ENCODE measurements at regions not wholly inside any gene's neighbourhood (a gene's known extent, or its start where the extent isn't known, plus 50 kb on each side); places are given as distances from the start of the nearest gene placed in this dataset.

DNA sequence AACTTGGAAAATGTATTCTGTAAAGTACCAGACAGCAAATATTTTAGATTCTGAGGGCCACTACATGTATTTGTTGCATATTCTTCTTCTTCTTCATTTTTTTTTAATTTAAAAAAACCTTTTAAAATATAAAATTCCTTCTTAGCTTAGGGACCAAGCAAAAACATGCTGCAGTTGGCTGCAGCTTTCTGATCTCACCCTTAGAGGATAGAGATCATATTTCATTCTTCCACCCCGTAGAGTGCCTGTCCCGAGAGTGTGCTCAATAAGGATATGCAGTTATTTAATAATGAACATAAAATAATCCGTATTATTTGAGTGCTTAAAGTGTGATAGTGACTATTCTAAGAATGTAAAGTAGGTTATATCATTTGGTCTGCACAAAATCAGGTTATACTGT lies 204.2 kb upstream of the CD180 start:
- DNase-seq (no peak), ATAC-seq (replicated peaks) (no peak)
- no peaks in the 10 kb centered on the region for H3K36me3 Mint-ChIP-seq
- no peaks in the 10 kb centered on the region for H3K9me3 Mint-ChIP-seq
- no peak overlapping the region for H3K27ac Mint-ChIP-seq
- H3K4me1 Mint-ChIP-seq, result peaks cover 0 to 2% of the 10 kb centered on the region in 2 donors
- no peak overlapping the region for H3K4me3 Mint-ChIP-seq
- peaks cover 0 to 9% of the 10 kb centered on the region in 2 donors for H3K27me3 Mint-ChIP-seq

GRCh38 chr5:67395790-67396418 lies 199.3 kb upstream of the CD180 start:
- H3K9me3 Mint-ChIP-seq, result no peaks in the 10 kb centered on the region
- no peak overlapping the region for H3K4me3 Mint-ChIP-seq
- H3K36me3 Mint-ChIP-seq, result no peaks in the 10 kb centered on the region
- H3K4me1 Mint-ChIP-seq, result peaks cover 0 to 2% of the 10 kb centered on the region in 2 donors
- DNase-seq, result no peak
- H3K27ac Mint-ChIP-seq, result no peak overlapping the region
- no peak for ATAC-seq (replicated peaks)
- peaks cover 0 to 6% of the 10 kb centered on the region in 2 donors for H3K27me3 Mint-ChIP-seq

DNA sequence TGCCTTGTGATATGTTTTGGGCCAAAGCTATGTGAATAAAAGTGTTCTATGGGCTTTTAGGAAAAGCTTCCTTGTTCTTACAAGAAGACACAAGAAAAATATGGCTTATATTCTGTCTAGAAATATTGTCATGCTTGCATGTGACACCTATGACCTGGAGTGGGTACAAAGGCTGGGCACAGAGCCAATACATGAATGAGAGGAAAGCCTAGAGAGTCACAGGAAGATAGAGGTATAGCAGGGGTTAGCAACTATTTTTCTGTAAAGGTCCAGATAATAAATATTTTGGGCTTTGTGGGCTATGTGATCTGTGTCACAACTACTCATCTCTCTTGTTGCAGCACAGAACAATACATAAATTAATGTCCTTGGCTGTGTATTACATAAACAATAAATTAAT lies 196.6 kb upstream of the CD180 start:
- Mint-ChIP-seq H3K36me3 (no peaks in the 10 kb centered on the region), H3K27ac (no peak overlapping the region), H3K4me3 (no peak overlapping the region), H3K4me1 (no peaks in the 10 kb centered on the region), H3K27me3 (peaks cover 0 to 5% of the 10 kb centered on the region in 2 donors), H3K9me3 (no peaks in the 10 kb centered on the region)
- ATAC-seq (replicated peaks), result no peak
- no peak for DNase-seq

DNA sequence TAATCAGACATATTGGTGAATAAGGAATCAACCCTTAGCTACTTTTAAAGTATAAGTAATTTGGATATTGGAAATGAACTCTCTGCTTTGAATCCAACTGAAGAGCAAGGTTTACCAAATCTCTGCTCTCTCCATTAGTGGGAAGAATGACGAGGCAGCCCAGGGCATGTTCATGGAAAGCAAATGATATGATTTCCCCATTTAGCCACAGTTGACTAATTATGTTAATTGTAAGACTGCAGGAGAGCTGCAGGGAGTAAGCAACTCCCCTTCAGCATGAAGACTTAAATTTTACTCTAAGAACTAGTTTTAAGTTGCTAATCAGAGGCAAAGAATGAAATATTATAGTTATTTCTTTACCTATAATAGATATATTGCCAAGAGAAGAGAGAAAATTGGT lies 194.3 kb upstream of the CD180 start:
- H3K27ac Mint-ChIP-seq, result no peak overlapping the region
- H3K9me3 Mint-ChIP-seq, result no peaks in the 10 kb centered on the region
- ATAC-seq (replicated peaks) (no peak), DNase-seq (no peak)
- H3K4me3 Mint-ChIP-seq, result no peak overlapping the region
- H3K4me1 Mint-ChIP-seq, result no peaks in the 10 kb centered on the region
- H3K27me3 Mint-ChIP-seq, result no peaks in the 10 kb centered on the region
- no peaks in the 10 kb centered on the region for H3K36me3 Mint-ChIP-seq

- Mint-ChIP-seq H3K4me1 (no peaks in the 10 kb centered on the region), H3K36me3 (no peaks in the 10 kb centered on the region), H3K9me3 (no peaks in the 10 kb centered on the region), H3K4me3 (no peak overlapping the region), H3K27me3 (no peaks in the 10 kb centered on the region), H3K27ac (no peak overlapping the region)
- ATAC-seq (replicated peaks), result no peak
- no peak for DNase-seq
These were observed 186.9 kb upstream of the CD180 start for GRCh38 chr5:67383451-67383850.

DNA sequence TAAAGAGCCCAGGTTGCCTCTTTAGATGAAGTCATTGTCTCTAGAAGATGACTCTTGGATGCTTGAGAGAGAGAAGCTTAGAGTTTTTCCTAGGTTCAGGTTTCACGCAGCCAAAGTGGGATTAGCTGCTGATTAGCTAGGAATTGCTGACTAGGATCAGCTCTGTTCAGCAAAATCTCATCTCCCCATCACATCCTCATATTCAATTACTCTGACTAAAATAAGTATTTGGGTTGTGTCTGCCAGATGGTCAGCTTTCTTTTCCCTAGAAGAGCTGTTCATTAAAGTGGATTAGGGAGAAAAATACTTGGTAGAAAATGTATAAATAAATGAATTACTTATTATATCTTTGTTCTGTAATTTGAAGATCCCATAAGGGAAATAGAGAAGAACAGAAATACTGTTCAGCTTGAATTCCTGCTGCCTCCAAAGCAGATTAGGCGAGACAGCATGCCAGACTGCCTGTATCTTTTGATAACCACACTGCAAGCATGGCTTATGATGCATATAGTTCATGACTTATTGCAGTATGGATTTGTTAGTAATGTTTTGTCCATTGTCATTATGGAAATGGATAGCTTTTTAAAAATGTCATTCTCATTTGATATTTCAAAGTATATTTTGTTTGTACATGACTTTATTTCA lies 184.8 kb upstream of the CD180 start:
- no peak for ATAC-seq (replicated peaks)
- no peak for DNase-seq
- Mint-ChIP-seq H3K27ac (no peak overlapping the region), H3K27me3 (peaks cover 0 to 6% of the 10 kb centered on the region in 2 donors), H3K4me3 (no peak overlapping the region), H3K4me1 (no peaks in the 10 kb centered on the region), H3K36me3 (no peaks in the 10 kb centered on the region), H3K9me3 (no peaks in the 10 kb centered on the region)

- Mint-ChIP-seq H3K4me1 (no peaks in the 10 kb centered on the region), H3K4me3 (no peak overlapping the region), H3K36me3 (no peaks in the 10 kb centered on the region), H3K9me3 (no peaks in the 10 kb centered on the region), H3K27ac (no peak overlapping the region), H3K27me3 (peaks cover 0 to 6% of the 10 kb centered on the region in 2 donors)
- DNase-seq (no peak), ATAC-seq (replicated peaks) (no peak)
These were observed 183.8 kb upstream of the CD180 start for GRCh38 chr5:67380431-67380830.

GRCh38 chr5:67379753-67380152 lies 183.2 kb upstream of the CD180 start:
- no peak for ATAC-seq (replicated peaks)

DNA sequence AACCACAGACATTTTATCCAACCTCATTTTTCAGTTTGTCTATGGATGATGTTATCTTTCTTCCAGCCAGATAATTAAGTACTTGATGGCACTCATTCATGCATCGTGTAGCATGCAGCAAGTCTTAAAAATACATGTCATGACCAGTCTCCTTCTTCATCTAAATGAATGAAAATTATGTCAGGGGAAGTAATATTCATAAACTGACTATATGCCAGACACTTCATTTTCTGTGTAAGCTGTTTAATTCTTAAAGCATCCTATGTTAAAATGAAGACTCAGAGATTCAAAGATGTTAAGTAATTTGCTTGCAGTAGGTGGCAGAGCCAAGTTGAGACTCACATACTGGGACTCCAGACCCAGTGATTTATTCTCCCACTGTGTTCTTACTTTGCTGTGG lies 181.7 kb upstream of the CD180 start:
- no peak overlapping the region for H3K27ac Mint-ChIP-seq
- H3K9me3 Mint-ChIP-seq, result no peaks in the 10 kb centered on the region
- H3K4me3 Mint-ChIP-seq, result no peak overlapping the region
- H3K4me1 Mint-ChIP-seq, result no peaks in the 10 kb centered on the region
- H3K36me3 Mint-ChIP-seq, result no peaks in the 10 kb centered on the region
- DNase-seq (no peak), ATAC-seq (replicated peaks) (no peak)
- H3K27me3 Mint-ChIP-seq, result peaks cover 0 to 6% of the 10 kb centered on the region in 2 donors

More at GRCh38 chr5:67379753-67380152, 183.2 kb upstream of the CD180 start:
- Mint-ChIP-seq H3K27me3 (peaks cover 0 to 6% of the 10 kb centered on the region in 2 donors), H3K36me3 (no peaks in the 10 kb centered on the region), H3K27ac (no peak overlapping the region), H3K4me1 (no peaks in the 10 kb centered on the region), H3K9me3 (no peaks in the 10 kb centered on the region), H3K4me3 (no peak overlapping the region)
- DNase-seq, result no peak

DNA sequence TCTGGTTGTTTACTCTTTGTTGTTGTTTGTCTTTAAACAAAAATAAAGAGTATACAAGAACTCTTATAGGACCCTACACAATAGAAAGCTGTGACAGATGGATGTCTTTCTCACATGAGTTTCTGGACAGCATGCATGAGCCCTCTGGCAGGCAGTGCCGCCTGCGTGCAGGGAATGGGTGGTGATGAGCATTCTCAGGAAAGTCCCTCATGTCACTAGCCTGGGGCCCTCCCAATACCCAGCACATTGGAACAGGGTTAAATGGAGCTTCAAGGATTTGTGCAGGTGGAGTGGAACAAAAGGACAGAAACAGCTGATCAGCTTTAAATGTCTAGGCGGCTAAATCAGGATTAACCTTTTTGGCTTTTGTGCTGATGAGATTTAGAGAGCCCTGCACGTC lies 181.0 kb upstream of the CD180 start:
- Mint-ChIP-seq H3K4me3 (no peak overlapping the region), H3K27me3 (peaks cover 0 to 6% of the 10 kb centered on the region in 2 donors), H3K4me1 (no peaks in the 10 kb centered on the region), H3K9me3 (no peaks in the 10 kb centered on the region), H3K36me3 (no peaks in the 10 kb centered on the region), H3K27ac (no peak overlapping the region)
- ATAC-seq (replicated peaks) (no peak), DNase-seq (no peak)

- Mint-ChIP-seq H3K27me3 (peaks cover 0 to 6% of the 10 kb centered on the region in 2 donors), H3K4me1 (no peaks in the 10 kb centered on the region), H3K4me3 (no peak overlapping the region)
These were observed 179.0 kb upstream of the CD180 start for GRCh38 chr5:67375606-67376005.

DNA sequence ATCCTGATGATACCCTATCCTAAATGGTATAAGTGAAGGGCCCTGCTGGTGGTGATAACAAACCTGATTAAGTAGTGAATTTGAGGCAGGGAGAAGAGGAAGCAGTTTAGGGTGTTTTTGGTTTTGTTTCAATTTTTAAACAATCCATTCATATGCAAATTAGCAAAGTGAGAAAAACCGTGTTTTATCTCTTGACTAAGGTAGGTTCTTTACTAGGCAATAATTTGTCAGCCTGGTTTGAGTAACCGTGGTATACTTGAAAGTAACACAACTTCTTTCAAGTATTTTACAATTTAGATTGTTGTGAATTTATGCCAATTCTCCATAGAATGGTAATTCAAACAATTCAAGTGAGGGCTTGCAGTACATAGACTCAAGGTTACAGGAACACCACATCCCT lies 177.8 kb upstream of the CD180 start:
- Mint-ChIP-seq H3K4me3 (no peak overlapping the region), H3K27me3 (peaks cover 0 to 6% of the 10 kb centered on the region in 2 donors), H3K4me1 (no peaks in the 10 kb centered on the region), H3K36me3 (no peaks in the 10 kb centered on the region), H3K27ac (no peak overlapping the region), H3K9me3 (no peaks in the 10 kb centered on the region)
- ATAC-seq (replicated peaks) (no peak), DNase-seq (no peak)

More at GRCh38 chr5:67375606-67376005, 179.0 kb upstream of the CD180 start:
- DNase-seq, result no peak
- no peak for ATAC-seq (replicated peaks)
- Mint-ChIP-seq H3K36me3 (no peaks in the 10 kb centered on the region), H3K9me3 (no peaks in the 10 kb centered on the region), H3K27ac (no peak overlapping the region)

DNA sequence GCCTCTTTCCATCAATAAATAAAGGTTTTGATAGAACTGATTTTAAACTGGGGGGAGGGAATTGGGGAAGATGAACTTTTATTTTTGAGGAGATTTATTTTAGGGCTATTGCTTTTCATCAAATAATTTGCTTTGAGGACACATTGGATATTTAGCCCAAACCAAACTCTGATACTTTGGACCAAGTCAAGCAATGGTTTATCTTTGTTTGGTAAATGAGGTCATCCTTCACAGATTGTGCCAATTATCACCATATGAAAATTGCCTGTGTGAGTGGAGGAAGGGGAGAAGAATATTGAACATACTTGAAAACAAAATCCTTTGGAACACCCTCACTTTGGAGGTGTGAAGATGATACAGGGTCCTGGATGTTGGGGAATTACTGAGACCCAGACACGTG lies 176.9 kb upstream of the CD180 start:
- DNase-seq (no peak), ATAC-seq (replicated peaks) (no peak)
- peaks cover 0 to 8% of the 10 kb centered on the region in 2 donors for H3K27me3 Mint-ChIP-seq
- no peaks in the 10 kb centered on the region for H3K36me3 Mint-ChIP-seq
- no peak overlapping the region for H3K27ac Mint-ChIP-seq
- no peak overlapping the region for H3K4me3 Mint-ChIP-seq
- H3K4me1 Mint-ChIP-seq, result no peaks in the 10 kb centered on the region
- no peaks in the 10 kb centered on the region for H3K9me3 Mint-ChIP-seq

DNA sequence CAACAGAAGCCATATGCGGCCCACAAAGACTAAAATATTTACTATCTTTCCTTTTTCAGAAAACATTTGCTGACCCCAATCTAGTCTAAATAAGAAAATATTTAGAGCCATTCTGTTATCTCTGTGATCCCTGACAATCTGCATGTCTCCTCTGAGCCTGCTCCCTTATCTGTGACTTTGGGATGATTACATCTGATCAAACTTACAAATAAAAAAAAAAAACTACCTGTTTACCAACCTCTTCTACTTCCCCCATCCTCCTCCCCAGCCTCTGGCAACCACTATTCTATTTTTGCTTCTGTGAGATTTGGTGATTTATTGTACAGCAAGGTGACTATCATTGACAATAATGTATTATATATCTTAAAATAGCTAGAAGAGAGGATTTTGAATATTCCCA lies 176.3 kb upstream of the CD180 start:
- no peak for DNase-seq
- Mint-ChIP-seq H3K36me3 (no peaks in the 10 kb centered on the region), H3K9me3 (no peaks in the 10 kb centered on the region), H3K4me3 (no peak overlapping the region), H3K4me1 (no peaks in the 10 kb centered on the region), H3K27ac (no peak overlapping the region), H3K27me3 (peaks cover 0 to 10% of the 10 kb centered on the region in 2 donors)
- no peak for ATAC-seq (replicated peaks)

- Mint-ChIP-seq H3K27me3 (peaks cover 0 to 10% of the 10 kb centered on the region in 2 donors), H3K4me3 (no peak overlapping the region), H3K27ac (no peak overlapping the region), H3K4me1 (no peaks in the 10 kb centered on the region), H3K9me3 (no peaks in the 10 kb centered on the region), H3K36me3 (no peaks in the 10 kb centered on the region)
- ATAC-seq (replicated peaks) (no peak), DNase-seq (no peak)
These were observed 175.3 kb upstream of the CD180 start for GRCh38 chr5:67371924-67372323.

Data from stimulated activated naive B cell treated with anti-CD40 and anti-IgM and Interleukin-4, amounts not matched to agents 10 μg/mL and 1 μg/mL and 100 μg/mL, for 72 hours (primary cell).